ENCODE measurements at regions not wholly inside any gene's neighbourhood (a gene's known extent, or its start where the extent isn't known, plus 50 kb on each side); places are given as distances from the start of the nearest gene placed in this dataset.

- no peak for ATAC-seq
Measured at GRCh38 chr4:44806071-44806470, 79.7 kb upstream of the GNPDA2 start.

GRCh38 chr4:44804301-44804700 lies 77.9 kb upstream of the GNPDA2 start:
- SMC1A ChIA-PET (ENCODE audit: uncharacterized antibody, unreplicated experiment), result interaction anchor here (1.0 to 1.3 kb wide), 2 partner anchors 11 to 19 kb away, joined by 3 read pairs; no protein-coding TSS in a partner anchor
- TF ChIP-seq, protein P1, sequence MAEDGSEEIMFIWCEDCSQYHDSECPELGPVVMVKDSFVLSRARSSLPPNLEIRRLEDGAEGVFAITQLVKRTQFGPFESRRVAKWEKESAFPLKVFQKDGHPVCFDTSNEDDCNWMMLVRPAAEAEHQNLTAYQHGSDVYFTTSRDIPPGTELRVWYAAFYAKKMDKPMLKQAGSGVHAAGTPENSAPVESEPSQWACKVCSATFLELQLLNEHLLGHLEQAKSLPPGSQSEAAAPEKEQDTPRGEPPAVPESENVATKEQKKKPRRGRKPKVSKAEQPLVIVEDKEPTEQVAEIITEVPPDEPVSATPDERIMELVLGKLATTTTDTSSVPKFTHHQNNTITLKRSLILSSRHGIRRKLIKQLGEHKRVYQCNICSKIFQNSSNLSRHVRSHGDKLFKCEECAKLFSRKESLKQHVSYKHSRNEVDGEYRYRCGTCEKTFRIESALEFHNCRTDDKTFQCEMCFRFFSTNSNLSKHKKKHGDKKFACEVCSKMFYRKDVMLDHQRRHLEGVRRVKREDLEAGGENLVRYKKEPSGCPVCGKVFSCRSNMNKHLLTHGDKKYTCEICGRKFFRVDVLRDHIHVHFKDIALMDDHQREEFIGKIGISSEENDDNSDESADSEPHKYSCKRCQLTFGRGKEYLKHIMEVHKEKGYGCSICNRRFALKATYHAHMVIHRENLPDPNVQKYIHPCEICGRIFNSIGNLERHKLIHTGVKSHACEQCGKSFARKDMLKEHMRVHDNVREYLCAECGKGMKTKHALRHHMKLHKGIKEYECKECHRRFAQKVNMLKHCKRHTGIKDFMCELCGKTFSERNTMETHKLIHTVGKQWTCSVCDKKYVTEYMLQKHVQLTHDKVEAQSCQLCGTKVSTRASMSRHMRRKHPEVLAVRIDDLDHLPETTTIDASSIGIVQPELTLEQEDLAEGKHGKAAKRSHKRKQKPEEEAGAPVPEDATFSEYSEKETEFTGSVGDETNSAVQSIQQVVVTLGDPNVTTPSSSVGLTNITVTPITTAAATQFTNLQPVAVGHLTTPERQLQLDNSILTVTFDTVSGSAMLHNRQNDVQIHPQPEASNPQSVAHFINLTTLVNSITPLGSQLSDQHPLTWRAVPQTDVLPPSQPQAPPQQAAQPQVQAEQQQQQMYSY (CRISPR knock-in tag; IDR thresholded peaks at IDR 0.05), result no peak
- TF ChIP-seq JUNB (IDR thresholded peaks at IDR 0.05) (no peak), EP300 (IDR thresholded peaks at IDR 0.05; ENCODE audit: borderline replicate concordance in 1 of 2, control insufficient read depth in 1 of 2, low read depth in 2 of 2, low read length in 2 of 2) (no peak), NFYB (IDR thresholded peaks at IDR 0.05; ENCODE audit: insufficient read depth, low read depth, low read length) (no peak), ASH2L (IDR thresholded peaks at IDR 0.05; ENCODE audit: borderline replicate concordance, low read depth) (no peak)
- FAIRE-seq (no peak), DNase-seq (ENCODE audit: low read depth, low spot score) (no peak), ATAC-seq (no peak)
- H3K9ac ChIP-seq (ENCODE audit: control insufficient read depth, insufficient read depth, low read length), result no peak overlapping the region
- H2AFZ ChIP-seq (ENCODE audit: control insufficient read depth, low read depth, low read length), result no peak overlapping the region
- no peaks in the 10 kb centered on the region for H3K79me2 ChIP-seq (ENCODE audit: control insufficient read depth, insufficient read depth, low read length)
- no peaks in the 10 kb centered on the region for H3K36me3 ChIP-seq (ENCODE audit: control insufficient read depth in 2 of 2, insufficient read depth in 2 of 2, low read length in 1 of 2)
- H3K27me3 ChIP-seq (replicated peaks in 1 of 2; ENCODE audit: control insufficient read depth in 2 of 2, insufficient read depth in 2 of 2, low read length in 1 of 2), result no peaks in the 10 kb centered on the region
- 72% methylated on average over 1 of the region's 1 CpG for WGBS (ENCODE audit: insufficient coverage, insufficient replicate concordance, low lambda C conversion rate, missing lambda C conversion rate)
- H3K4me3 ChIP-seq, result no peak overlapping the region
- CTCF ChIA-PET, result no interaction called here
- RAD21 ChIA-PET (ENCODE audit: unreplicated experiment), result no interaction called here
- H3K4me2 ChIP-seq (ENCODE audit: control insufficient read depth, insufficient read depth), result no peak overlapping the region
- H3K4me1 ChIP-seq (ENCODE audit: control insufficient read depth, insufficient read depth, low read length), result no peaks in the 10 kb centered on the region
- H4K20me1 ChIP-seq (ENCODE audit: control insufficient read depth, insufficient read depth), result no peaks in the 10 kb centered on the region
- no TSS peak for BruUV-seq (replicated peaks)
- POLR2A ChIA-PET, result no interaction called here
- in situ Hi-C loops (cut with MboI) (no loop called here), intact Hi-C loops (cut with micrococcal nuclease; ENCODE audit: unreplicated experiment) (no loop called here)
- H3K9me3 ChIP-seq (replicated peaks; ENCODE audit: control insufficient read depth, insufficient read depth, low read length), result no peaks in the 10 kb centered on the region
- H3K27ac ChIP-seq (ENCODE audit: control insufficient read depth, insufficient read depth), result no peak overlapping the region

More at GRCh38 chr4:44806071-44806470, 79.7 kb upstream of the GNPDA2 start:
- Histone ChIP-seq H3K79me2 (ENCODE audit: control insufficient read depth, insufficient read depth, low read length) (no peaks in the 10 kb centered on the region), H3K4me2 (ENCODE audit: control insufficient read depth, insufficient read depth) (no peak overlapping the region), H3K4me3 (no peak overlapping the region), H3K9me3 (replicated peaks; ENCODE audit: control insufficient read depth, insufficient read depth, low read length) (no peaks in the 10 kb centered on the region), H2AFZ (ENCODE audit: control insufficient read depth, low read depth, low read length) (no peak overlapping the region), H3K36me3 (ENCODE audit: control insufficient read depth in 2 of 2, insufficient read depth in 2 of 2, low read length in 1 of 2) (no peaks in the 10 kb centered on the region), H3K9ac (ENCODE audit: control insufficient read depth, insufficient read depth, low read length) (no peak overlapping the region), H3K4me1 (ENCODE audit: control insufficient read depth, insufficient read depth, low read length) (no peaks in the 10 kb centered on the region), H4K20me1 (ENCODE audit: control insufficient read depth, insufficient read depth) (no peaks in the 10 kb centered on the region), H3K27me3 (replicated peaks in 1 of 2; ENCODE audit: control insufficient read depth in 2 of 2, insufficient read depth in 2 of 2, low read length in 1 of 2) (no peaks in the 10 kb centered on the region), H3K27ac (ENCODE audit: control insufficient read depth, insufficient read depth) (no peak overlapping the region)
- ChIA-PET SMC1A (ENCODE audit: uncharacterized antibody, unreplicated experiment) (no interaction called here), CTCF (interaction anchor here (0.6 kb wide), 1 partner anchor 56 kb away, joined by 3 read pairs; no protein-coding TSS in a partner anchor), POLR2A (no interaction called here), RAD21 (ENCODE audit: unreplicated experiment) (no interaction called here)
- no peak for DNase-seq (ENCODE audit: low read depth, low spot score)
- BruUV-seq (replicated peaks), result no TSS peak
- no peak for FAIRE-seq
- intact Hi-C loops (cut with micrococcal nuclease; ENCODE audit: unreplicated experiment) (no loop called here), in situ Hi-C loops (cut with MboI) (no loop called here)
- WGBS (ENCODE audit: insufficient coverage, insufficient replicate concordance, low lambda C conversion rate, missing lambda C conversion rate), result 0% methylated on average over 2 of the region's 2 CpGs
- TF ChIP-seq TCF12 (IDR thresholded peaks at IDR 0.05; ENCODE audit: low read depth, low read length), result no peak
- TF ChIP-seq FOS (IDR thresholded peaks at IDR 0.05; ENCODE audit: borderline replicate concordance, extremely low read depth, insufficient read length), result no peak
- no peak for TF ChIP-seq RFX5 (IDR thresholded peaks at IDR 0.05; ENCODE audit: low read depth, low read length)
- TF ChIP-seq, protein P2, sequence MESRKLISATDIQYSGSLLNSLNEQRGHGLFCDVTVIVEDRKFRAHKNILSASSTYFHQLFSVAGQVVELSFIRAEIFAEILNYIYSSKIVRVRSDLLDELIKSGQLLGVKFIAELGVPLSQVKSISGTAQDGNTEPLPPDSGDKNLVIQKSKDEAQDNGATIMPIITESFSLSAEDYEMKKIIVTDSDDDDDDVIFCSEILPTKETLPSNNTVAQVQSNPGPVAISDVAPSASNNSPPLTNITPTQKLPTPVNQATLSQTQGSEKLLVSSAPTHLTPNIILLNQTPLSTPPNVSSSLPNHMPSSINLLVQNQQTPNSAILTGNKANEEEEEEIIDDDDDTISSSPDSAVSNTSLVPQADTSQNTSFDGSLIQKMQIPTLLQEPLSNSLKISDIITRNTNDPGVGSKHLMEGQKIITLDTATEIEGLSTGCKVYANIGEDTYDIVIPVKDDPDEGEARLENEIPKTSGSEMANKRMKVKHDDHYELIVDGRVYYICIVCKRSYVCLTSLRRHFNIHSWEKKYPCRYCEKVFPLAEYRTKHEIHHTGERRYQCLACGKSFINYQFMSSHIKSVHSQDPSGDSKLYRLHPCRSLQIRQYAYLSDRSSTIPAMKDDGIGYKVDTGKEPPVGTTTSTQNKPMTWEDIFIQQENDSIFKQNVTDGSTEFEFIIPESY (IDR thresholded peaks at IDR 0.05), result no peak
- no peak for TF ChIP-seq ZNF217 (IDR thresholded peaks at IDR 0.05)
- no peak for TF ChIP-seq HCFC1 (IDR thresholded peaks at IDR 0.05; ENCODE audit: low read length)
- TF ChIP-seq SUZ12 (IDR thresholded peaks at IDR 0.05; ENCODE audit: unreplicated experiment), result no peak
- no peak for TF ChIP-seq JUNB (IDR thresholded peaks at IDR 0.05)
- TF ChIP-seq SPI1 (IDR thresholded peaks at IDR 0.05; ENCODE audit: borderline replicate concordance, insufficient read depth, low read depth, low read length), result no peak

Measured in GM12878 (cell line).